Epithelial cell of esophagus (primary cell): ENCODE measurements at regions not wholly inside any gene's neighbourhood (a gene's known extent, or its start where the extent isn't known, plus 50 kb on each side); places are given as distances from the start of the nearest gene placed in this dataset.
A peak's percentile ranks its signal among the peaks of the same experiment; 100 is the strongest.

Experiments
- DNase-seq: peaks from one replicate; pipeline ENCODE4 v3.0.0; 2010; ENCODE audit warnings: low read depth
- H3K4me3 ChIP-seq: 2 replicates; pipeline ENCODE4 v1.5.1; 2011; ENCODE audit warnings: mild to moderate bottlenecking, low read length, control low read depth
- TF ChIP-seq, protein P1 (sequence below): IDR thresholded peaks from 2 replicates; pipeline ENCODE4 v1.5.1; 2011; ENCODE audit warnings: low read depth, mild to moderate bottlenecking, low read length, control low read depth, inconsistent platforms; ENCODE audit not compliant: insufficient read depth; ENCODE audit errors: missing control alignments

DNA sequence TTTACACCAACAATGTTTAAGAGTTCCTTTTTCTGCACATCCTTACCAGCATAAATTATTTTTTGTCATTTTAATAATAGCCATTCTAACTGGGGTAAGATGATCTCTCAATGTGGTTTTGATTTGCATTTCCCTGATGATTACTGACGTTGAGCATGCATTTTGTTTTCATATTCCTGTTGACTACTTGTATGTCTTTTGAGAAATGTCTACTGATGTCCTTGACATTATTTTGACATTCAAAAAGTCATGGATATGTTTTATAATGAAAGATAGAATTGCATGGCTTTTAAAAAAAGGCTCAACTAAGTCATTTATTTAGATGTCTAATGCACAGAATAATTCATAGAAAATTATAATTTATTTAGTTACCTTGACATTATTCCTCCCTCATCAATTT, 381.6 kb upstream of the C9orf72 start:
- DNase-seq: no peak
- no peak overlapping the region for H3K4me3 ChIP-seq
- TF ChIP-seq, protein P1, sequence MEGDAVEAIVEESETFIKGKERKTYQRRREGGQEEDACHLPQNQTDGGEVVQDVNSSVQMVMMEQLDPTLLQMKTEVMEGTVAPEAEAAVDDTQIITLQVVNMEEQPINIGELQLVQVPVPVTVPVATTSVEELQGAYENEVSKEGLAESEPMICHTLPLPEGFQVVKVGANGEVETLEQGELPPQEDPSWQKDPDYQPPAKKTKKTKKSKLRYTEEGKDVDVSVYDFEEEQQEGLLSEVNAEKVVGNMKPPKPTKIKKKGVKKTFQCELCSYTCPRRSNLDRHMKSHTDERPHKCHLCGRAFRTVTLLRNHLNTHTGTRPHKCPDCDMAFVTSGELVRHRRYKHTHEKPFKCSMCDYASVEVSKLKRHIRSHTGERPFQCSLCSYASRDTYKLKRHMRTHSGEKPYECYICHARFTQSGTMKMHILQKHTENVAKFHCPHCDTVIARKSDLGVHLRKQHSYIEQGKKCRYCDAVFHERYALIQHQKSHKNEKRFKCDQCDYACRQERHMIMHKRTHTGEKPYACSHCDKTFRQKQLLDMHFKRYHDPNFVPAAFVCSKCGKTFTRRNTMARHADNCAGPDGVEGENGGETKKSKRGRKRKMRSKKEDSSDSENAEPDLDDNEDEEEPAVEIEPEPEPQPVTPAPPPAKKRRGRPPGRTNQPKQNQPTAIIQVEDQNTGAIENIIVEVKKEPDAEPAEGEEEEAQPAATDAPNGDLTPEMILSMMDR: no peak

DNA sequence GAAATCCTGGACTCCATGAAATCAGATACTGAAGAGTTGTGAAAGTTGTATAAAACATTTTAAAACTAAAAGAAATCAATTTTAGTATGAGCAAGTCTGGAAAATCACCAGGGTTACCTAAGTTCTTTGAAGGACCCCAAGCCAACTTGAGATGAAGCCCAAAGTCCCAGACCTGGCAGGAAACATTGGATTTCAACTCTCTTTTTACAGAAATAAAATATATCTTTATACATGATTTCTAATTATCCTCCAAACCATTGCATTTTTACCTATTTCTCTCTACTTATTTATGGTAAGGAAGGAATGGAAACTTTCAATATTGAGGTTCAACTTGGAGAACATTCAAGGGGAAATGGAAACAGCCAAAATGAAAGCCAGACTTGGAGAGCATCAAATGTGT, 390.6 kb upstream of the C9orf72 start:
- H3K4me3 ChIP-seq: no peak overlapping the region
- DNase-seq: no peak
- TF ChIP-seq, protein P1: no peak

DNA sequence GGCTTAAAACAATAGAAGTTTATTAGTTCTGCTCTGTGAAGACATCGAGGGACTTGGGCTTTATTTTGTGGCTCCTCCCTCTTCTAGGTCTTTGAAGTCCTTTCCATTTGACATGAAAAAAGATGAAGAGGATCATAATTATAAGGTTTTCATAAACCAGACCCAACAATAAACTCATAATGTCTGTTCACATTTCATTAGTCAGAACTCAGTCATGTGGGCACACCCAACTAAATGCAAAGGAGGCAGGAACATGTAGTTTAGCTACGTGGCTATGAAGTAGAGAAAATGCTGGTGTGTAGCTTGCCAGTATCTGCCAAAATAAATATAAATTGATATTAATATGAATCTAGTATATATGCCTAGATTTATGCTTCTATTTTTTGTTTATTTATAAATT, 393.9 kb upstream of the C9orf72 start:
- H3K4me3 ChIP-seq: no peak overlapping the region
- peak; percentile 46 for DNase-seq
- TF ChIP-seq, protein P1: no peak

DNA sequence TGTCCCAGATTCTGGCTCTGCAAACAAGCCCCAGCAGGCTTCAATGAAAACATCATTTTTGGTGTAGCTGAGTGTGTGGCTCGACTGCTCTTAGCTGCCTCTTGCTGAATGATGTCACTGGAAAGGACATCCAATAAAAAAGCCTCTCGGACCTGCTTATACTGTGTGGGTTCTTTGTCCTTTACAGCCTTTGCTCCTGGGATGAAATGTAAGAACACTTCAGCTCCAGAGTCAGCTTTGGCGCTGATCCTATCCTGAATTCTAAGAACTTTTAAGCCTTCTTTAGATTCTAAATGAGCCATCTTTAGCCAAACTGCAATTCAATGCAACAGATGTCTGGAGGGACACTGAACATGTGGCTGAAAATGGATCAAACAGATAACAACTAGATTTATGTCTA, 404.6 kb upstream of the C9orf72 start:
- TF ChIP-seq, protein P1: no peak
- DNase-seq: peak; percentile 49
- no peak overlapping the region for H3K4me3 ChIP-seq

DNA sequence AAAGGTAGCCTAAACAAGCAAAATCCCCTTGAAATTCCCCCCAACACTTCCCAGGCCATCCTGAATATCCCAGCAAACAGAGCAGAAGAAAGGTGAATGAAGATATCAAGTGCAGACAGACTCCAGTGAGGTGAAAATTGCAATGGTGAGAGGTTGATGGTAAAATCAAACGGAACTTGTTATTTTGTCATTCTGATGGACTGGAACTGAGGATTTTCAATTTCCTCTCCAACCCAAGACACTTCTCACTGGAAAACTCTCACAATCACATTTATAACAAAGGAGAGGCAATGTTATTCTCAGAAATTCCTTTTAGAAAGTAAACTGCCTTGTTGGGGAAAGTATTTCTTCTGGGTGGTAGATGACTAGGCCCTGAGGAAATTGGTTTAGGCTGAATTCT, 412.4 kb upstream of the C9orf72 start:
- H3K4me3 ChIP-seq: no peak overlapping the region
- TF ChIP-seq, protein P1: no peak
- no peak for DNase-seq

DNA sequence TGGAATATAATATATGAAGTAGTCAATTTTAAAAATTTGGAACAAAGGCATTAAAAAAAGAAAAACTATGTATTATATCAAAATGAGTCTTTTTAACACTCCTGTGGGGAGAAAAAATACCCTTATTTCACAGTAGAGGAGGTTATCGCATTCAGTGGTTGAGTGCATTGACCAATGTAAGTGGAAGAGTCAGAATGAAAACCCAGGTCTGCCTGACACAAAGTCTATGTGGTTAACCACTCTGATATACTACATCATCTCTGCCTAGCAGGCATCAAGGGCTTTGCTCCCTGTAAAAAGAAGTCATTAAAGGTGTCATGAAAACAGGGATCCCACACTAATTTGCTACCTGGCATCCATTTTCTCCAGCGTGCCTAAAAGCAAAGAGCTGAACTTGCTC, 417.2 kb upstream of the C9orf72 start:
- TF ChIP-seq, protein P1: no peak
- no peak for DNase-seq
- H3K4me3 ChIP-seq: no peak overlapping the region

DNA sequence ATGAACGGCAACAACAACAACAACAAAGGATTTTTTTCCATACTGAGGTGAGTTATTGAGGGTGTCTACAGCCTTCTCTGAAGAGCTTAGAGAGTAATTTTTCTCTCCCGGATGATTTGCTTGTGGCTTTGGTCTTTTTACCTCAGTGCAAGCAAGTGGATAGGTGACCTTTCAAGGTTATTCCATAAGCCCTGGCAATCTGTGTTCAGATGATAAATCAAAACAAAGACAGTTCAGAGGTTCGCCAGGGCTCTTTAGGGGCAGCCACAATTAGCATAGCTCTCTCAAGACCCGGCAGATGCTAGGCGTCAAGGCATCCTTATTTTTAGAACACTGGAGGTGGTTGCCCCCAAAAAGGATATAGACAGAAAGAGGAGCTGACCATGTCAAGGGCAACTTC, 417.9 kb upstream of the C9orf72 start:
- DNase-seq: no peak
- TF ChIP-seq, protein P1: no peak

More for the DNA sequence above, 417.9 kb upstream of the C9orf72 start:
- no peak overlapping the region for H3K4me3 ChIP-seq
